Activated gamma-delta T cell treated with Interleukin-2 at 50 U/mL for 16 hours (primary cell): ENCODE measurements at regions not wholly inside any gene's neighbourhood (a gene's known extent, or its start where the extent isn't known, plus 50 kb on each side); places are given as distances from the start of the nearest gene placed in this dataset.

Experiments
- DNase-seq: peaks from one replicate; pipeline ENCODE4 v3.0.0-alpha.2; 2020

GRCh38 chr5:107293541-107294210 is 377.1 kb downstream of the EFNA5 start:
- no peak for DNase-seq

GRCh38 chr5:107291866-107292265 is 378.9 kb downstream of the EFNA5 start:
- DNase-seq, result no peak

GRCh38 chr5:107290780-107291398 is 379.8 kb downstream of the EFNA5 start:
- DNase-seq, result no peak

- DNase-seq, result no peak
Observed at GRCh38 chr5:107289030-107289714, 381.6 kb downstream of the EFNA5 start.

- no peak for DNase-seq
Observed at GRCh38 chr5:107286447-107287098, 384.2 kb downstream of the EFNA5 start.

- no peak for DNase-seq
Observed at GRCh38 chr5:107285772-107286171, 385.0 kb downstream of the EFNA5 start.

- DNase-seq, result no peak
Observed at GRCh38 chr5:107284822-107285525, 385.8 kb downstream of the EFNA5 start.

GRCh38 chr5:107282061-107282460 is 388.7 kb downstream of the EFNA5 start:
- DNase-seq, result no peak

- DNase-seq, result no peak
Observed at GRCh38 chr5:107278774-107279173, 392.0 kb downstream of the EFNA5 start.

- no peak for DNase-seq
Observed at GRCh38 chr5:107277485-107278125, 393.1 kb downstream of the EFNA5 start.

GRCh38 chr5:107275333-107275732 is 395.4 kb downstream of the EFNA5 start:
- no peak for DNase-seq

GRCh38 chr5:107274571-107274970 is 396.2 kb downstream of the EFNA5 start:
- no peak for DNase-seq

- no peak for DNase-seq
Observed at GRCh38 chr5:107272954-107273353, 397.8 kb downstream of the EFNA5 start.

GRCh38 chr5:107272509-107272908 is 398.2 kb downstream of the EFNA5 start:
- no peak for DNase-seq

- no peak for DNase-seq
Observed at GRCh38 chr5:107271682-107272350, 398.9 kb downstream of the EFNA5 start.

GRCh38 chr5:107270561-107270960 is 400.2 kb downstream of the EFNA5 start:
- no peak for DNase-seq

- no peak for DNase-seq
Observed at GRCh38 chr5:107269678-107270077, 401.1 kb downstream of the EFNA5 start.

GRCh38 chr5:107269256-107269655 is 401.5 kb downstream of the EFNA5 start:
- no peak for DNase-seq

GRCh38 chr5:107268241-107268640 is 402.5 kb downstream of the EFNA5 start:
- no peak for DNase-seq

- no peak for DNase-seq
Observed at GRCh38 chr5:107266100-107266499, 404.6 kb downstream of the EFNA5 start.

- no peak for DNase-seq
Observed at GRCh38 chr5:107265193-107265592, 405.5 kb downstream of the EFNA5 start.
